ENCODE measurements at regions not wholly inside any gene's neighbourhood (a gene's known extent, or its start where the extent isn't known, plus 50 kb on each side); places are given as distances from the start of the nearest gene placed in this dataset.
A peak's percentile ranks its signal among the peaks of the same experiment; 100 is the strongest.

DNA sequence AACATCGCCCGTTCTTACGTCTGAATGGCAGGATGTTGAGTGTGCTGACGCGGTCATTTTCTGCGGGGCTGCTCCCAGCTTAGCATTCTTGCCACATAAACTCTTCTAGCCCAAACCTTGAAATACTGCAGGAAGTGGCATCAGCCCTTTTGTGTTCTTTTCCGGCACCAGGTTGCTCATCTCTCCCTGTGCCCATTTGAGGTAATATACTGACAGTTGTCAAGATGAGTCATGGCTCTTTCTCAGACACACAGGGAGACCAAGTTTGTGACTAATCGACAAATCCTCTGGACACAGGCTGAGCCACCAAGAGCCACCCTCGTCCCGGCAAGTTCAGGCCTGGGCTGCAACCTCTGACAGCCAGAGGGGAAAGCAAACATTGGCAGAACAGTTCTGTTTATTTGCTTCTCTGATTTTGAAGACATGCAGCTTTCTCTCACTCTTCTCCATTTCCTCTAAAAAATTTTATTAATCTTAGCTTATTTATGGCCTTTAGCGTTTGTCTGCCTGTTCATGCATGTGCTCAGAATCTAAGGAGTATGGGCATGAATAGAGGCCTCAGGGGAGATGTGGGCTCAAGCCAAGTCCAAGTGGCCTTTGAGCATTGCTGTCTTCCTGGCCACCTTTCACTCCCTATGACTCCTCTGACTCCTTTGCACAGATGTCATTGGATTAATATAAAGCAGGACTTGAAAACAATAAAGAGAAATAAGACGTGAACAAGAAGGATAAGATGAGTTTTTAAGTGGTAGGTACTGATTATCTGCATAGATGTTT, 328.2 kb upstream of the JAG1 start:
- Histone ChIP-seq H3K79me2 (ENCODE audit: low read length) (no peaks in the 10 kb centered on the region), H3K27ac (ENCODE audit: low read length) (no peak overlapping the region), H3K36me3 (replicated peaks; ENCODE audit: low read depth, low read length) (no peaks in the 10 kb centered on the region), H3K4me2 (ENCODE audit: low read length) (no peak overlapping the region), H3K9me3 (ENCODE audit: insufficient read depth, low read length) (no peaks in the 10 kb centered on the region), H2AFZ (ENCODE audit: low read depth, low read length) (no peak overlapping the region), H3K4me1 (ENCODE audit: low read length) (no peaks in the 10 kb centered on the region), H3K27me3 (ENCODE audit: low read depth, low read length) (peaks cover 3% of the 10 kb centered on the region; the same call in 1 of the 2 replicates), H3K9ac (ENCODE audit: low read length) (no peak overlapping the region), H4K20me1 (ENCODE audit: insufficient read depth, low read length) (no peaks in the 10 kb centered on the region), H3K4me3 (ENCODE audit: low read length) (no peak overlapping the region)
- no peak for TF ChIP-seq EZH2phosphoT487 (IDR thresholded peaks at IDR 0.05; ENCODE audit: low read depth)
- TF ChIP-seq, protein P1, sequence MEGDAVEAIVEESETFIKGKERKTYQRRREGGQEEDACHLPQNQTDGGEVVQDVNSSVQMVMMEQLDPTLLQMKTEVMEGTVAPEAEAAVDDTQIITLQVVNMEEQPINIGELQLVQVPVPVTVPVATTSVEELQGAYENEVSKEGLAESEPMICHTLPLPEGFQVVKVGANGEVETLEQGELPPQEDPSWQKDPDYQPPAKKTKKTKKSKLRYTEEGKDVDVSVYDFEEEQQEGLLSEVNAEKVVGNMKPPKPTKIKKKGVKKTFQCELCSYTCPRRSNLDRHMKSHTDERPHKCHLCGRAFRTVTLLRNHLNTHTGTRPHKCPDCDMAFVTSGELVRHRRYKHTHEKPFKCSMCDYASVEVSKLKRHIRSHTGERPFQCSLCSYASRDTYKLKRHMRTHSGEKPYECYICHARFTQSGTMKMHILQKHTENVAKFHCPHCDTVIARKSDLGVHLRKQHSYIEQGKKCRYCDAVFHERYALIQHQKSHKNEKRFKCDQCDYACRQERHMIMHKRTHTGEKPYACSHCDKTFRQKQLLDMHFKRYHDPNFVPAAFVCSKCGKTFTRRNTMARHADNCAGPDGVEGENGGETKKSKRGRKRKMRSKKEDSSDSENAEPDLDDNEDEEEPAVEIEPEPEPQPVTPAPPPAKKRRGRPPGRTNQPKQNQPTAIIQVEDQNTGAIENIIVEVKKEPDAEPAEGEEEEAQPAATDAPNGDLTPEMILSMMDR (IDR thresholded peaks at IDR 0.05; ENCODE audit: low read depth, low read length): no peak

DNA sequence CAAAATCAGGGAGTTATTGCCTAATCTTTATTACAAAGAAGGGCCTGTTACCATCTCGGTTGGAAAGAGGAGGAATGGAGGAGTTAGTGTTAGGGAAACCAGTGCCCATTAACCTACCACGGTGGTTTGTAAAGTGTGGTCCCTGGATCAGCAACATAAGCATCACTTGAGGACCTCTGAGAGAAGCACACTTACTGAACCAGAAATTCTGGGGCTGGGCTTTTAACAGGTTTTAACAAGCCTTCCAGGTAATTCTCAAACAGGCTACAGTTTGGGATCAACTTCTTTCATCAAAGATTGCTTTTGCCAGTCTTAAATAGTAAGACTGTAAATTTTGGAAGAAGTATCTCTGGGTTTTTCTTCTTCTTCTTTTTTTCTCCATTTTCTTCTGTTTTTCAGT, 329.5 kb upstream of the JAG1 start:
- Histone ChIP-seq H4K20me1 (ENCODE audit: insufficient read depth, low read length) (no peaks in the 10 kb centered on the region), H3K4me3 (ENCODE audit: low read length) (no peak overlapping the region), H3K9me3 (ENCODE audit: insufficient read depth, low read length) (peaks cover 4% of the 10 kb centered on the region; the same call in 1 of the 2 replicates), H3K9ac (ENCODE audit: low read length) (no peak overlapping the region), H3K27ac (ENCODE audit: low read length) (no peak overlapping the region), H2AFZ (ENCODE audit: low read depth, low read length) (no peak overlapping the region), H3K4me2 (ENCODE audit: low read length) (no peak overlapping the region), H3K79me2 (ENCODE audit: low read length) (no peaks in the 10 kb centered on the region), H3K27me3 (ENCODE audit: low read depth, low read length) (peaks cover 3% of the 10 kb centered on the region; the same call in 1 of the 2 replicates), H3K4me1 (ENCODE audit: low read length) (no peaks in the 10 kb centered on the region), H3K36me3 (replicated peaks; ENCODE audit: low read depth, low read length) (no peaks in the 10 kb centered on the region)
- no peak for TF ChIP-seq EZH2phosphoT487 (IDR thresholded peaks at IDR 0.05; ENCODE audit: low read depth)
- TF ChIP-seq, protein P1 (IDR thresholded peaks at IDR 0.05; ENCODE audit: low read depth, low read length): no peak

DNA sequence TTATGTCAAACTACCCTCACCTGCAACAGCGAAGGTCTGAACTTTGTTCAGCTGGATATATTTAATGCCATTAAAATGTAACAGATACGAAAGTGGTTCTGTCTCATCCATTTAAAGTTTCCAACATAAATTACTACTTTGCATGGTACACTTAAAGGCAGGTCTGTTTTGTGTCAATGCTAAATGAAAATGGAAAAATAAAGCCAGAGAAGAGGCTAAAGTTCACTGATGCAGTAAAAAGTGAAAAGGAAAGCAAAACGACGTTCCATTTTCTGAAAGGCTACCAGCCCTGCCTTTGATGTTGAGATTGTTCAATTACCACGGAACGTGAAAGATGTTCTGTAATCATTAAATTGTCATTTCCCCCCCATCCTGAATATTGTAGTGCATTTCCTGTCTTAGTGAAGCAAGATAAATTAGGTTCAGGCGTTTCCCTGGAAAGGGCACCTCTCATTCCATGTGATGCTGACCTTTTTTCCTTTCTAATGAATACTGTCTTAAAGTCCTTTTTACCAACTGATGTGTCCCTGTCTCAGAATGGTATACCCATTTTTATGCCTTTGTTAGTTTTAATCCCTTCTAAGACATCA, 334.7 kb upstream of the JAG1 start:
- no peak overlapping the region for H3K4me3 ChIP-seq (ENCODE audit: low read length)
- TF ChIP-seq, protein P1 (IDR thresholded peaks at IDR 0.05; ENCODE audit: low read depth, low read length): no peak
- no peak for TF ChIP-seq EZH2phosphoT487 (IDR thresholded peaks at IDR 0.05; ENCODE audit: low read depth)
- no peak overlapping the region for H3K9ac ChIP-seq (ENCODE audit: low read length)
- H2AFZ ChIP-seq (ENCODE audit: low read depth, low read length): no peak overlapping the region
- H3K4me1 ChIP-seq (ENCODE audit: low read length): no peaks in the 10 kb centered on the region
- no peak overlapping the region for H3K27ac ChIP-seq (ENCODE audit: low read length)
- H4K20me1 ChIP-seq (ENCODE audit: insufficient read depth, low read length): no peaks in the 10 kb centered on the region
- H3K79me2 ChIP-seq (ENCODE audit: low read length): no peaks in the 10 kb centered on the region
- no peaks in the 10 kb centered on the region for H3K36me3 ChIP-seq (replicated peaks; ENCODE audit: low read depth, low read length)
- peaks cover 42% of the 10 kb centered on the region for H3K27me3 ChIP-seq (ENCODE audit: low read depth, low read length)
- H3K4me2 ChIP-seq (ENCODE audit: low read length): peak overlapping the region; percentile 21; the same call in 1 of the 2 replicates
- H3K9me3 ChIP-seq (ENCODE audit: insufficient read depth, low read length): peaks cover 4% of the 10 kb centered on the region; the same call in 1 of the 2 replicates

DNA sequence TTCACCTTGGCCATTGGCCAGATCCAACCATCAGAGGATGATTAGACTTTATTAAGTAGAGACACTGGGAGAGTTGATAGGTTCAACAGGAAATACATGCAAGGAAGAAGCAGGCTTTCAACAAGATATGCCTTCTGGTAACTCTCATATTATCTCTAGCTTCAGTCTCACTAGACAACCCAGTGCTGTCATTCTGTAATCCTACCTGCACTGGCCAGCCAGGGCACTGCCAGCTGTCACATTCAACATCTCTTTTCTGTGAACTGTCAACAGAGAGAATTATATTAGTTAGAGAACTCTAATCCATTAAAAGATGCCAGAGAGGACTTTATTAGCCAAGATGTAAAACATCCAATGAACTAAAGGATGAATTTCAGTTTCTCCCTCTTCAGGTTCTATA, 337.9 kb upstream of the JAG1 start:
- H3K36me3 ChIP-seq (replicated peaks; ENCODE audit: low read depth, low read length): no peaks in the 10 kb centered on the region
- no peaks in the 10 kb centered on the region for H4K20me1 ChIP-seq (ENCODE audit: insufficient read depth, low read length)
- no peak overlapping the region for H2AFZ ChIP-seq (ENCODE audit: low read depth, low read length)
- TF ChIP-seq EZH2phosphoT487 (IDR thresholded peaks at IDR 0.05; ENCODE audit: low read depth): no peak
- TF ChIP-seq, protein P1 (IDR thresholded peaks at IDR 0.05; ENCODE audit: low read depth, low read length): no peak
- H3K4me1 ChIP-seq (ENCODE audit: low read length): no peaks in the 10 kb centered on the region
- no peak overlapping the region for H3K27ac ChIP-seq (ENCODE audit: low read length)
- H3K4me3 ChIP-seq (ENCODE audit: low read length): no peak overlapping the region
- peaks cover 4% of the 10 kb centered on the region; the same call in 1 of the 2 replicates for H3K9me3 ChIP-seq (ENCODE audit: insufficient read depth, low read length)
- H3K4me2 ChIP-seq (ENCODE audit: low read length): no peak overlapping the region
- no peak overlapping the region for H3K9ac ChIP-seq (ENCODE audit: low read length)
- no peaks in the 10 kb centered on the region for H3K79me2 ChIP-seq (ENCODE audit: low read length)
- H3K27me3 ChIP-seq (ENCODE audit: low read depth, low read length): peaks cover 68% of the 10 kb centered on the region

All from OCI-LY3 (cell line).